GM12892 (cell line): ENCODE measurements at regions not wholly inside any gene's neighbourhood (a gene's known extent, or its start where the extent isn't known, plus 50 kb on each side); places are given as distances from the start of the nearest gene placed in this dataset.

Source experiments
- POLR2A ChIP-seq: IDR thresholded peaks from 2 replicates; pipeline ENCODE4 v1.6.1; 2011; ENCODE audit warnings: low read depth, low read length, control low read depth
- TAF1 ChIP-seq: IDR thresholded peaks from 2 replicates; pipeline ENCODE4 v1.6.1; 2011; ENCODE audit warnings: low read depth, mild to moderate bottlenecking, control low read depth, low read length, borderline replicate concordance

GRCh38 chr10:7035126-7035761 lies 375.6 kb downstream of the SFMBT2 start:
- TF ChIP-seq POLR2A = no peak
- no peak for TF ChIP-seq TAF1
